PC-3 (cell line): ENCODE measurements at regions not wholly inside any gene's neighbourhood (a gene's known extent, or its start where the extent isn't known, plus 50 kb on each side); places are given as distances from the start of the nearest gene placed in this dataset.
"Not testable (repeated sequence)": the region's sequence is repeated elsewhere in the genome, so short reads cannot be mapped to it uniquely, and the experiment has no call there.

Experiments used
- EZH2 ChIP-seq: fragments of 300-600 bp; sonication (generic); IDR thresholded peaks from one replicate; pipeline ENCODE4 v1.6.1; 2017; ENCODE audit warnings: antibody characterized with exemption, mild to moderate bottlenecking, low read length; ENCODE audit not compliant: unreplicated experiment
- EZH2phosphoT487 ChIP-seq: fragments of 300-600 bp; sonication (generic); IDR thresholded peaks from 2 replicates; pipeline ENCODE4 v1.6.1; 2018; ENCODE audit warnings: mild to moderate bottlenecking, antibody characterized with exemption, low read length, borderline replicate concordance
- TF ChIP-seq, protein P1 (sequence below): fragments of 300-600 bp; sonication (generic); conservative IDR thresholded peaks from 2 replicates; pipeline ENCODE4 v1.5.1; 2017; ENCODE audit warnings: antibody characterized with exemption, low read depth, mild to moderate bottlenecking, low read length

DNA sequence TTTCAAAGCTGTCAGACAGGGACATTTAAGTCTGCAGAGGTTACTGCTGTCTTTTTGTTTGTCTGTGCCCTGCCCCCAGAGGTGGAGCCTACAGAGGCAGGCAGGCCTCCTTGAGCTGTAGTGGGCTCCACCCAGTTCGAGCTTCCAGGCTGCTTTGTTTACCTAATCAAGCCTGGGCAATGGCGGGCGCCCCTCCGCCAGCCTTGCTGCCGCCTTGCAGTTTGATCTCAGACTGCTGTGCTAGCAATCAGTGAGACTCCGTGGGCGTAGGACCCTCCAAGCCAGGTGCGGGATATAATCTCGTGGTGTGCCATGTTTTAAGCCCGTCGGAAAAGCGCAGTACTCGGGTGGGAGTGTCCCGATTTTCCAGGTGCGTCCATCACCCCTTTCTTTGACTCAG, 919.2 kb upstream of the ARRDC3 start:
- TF ChIP-seq EZH2phosphoT487, EZH2: not testable (repeated sequence)
- TF ChIP-seq, protein P1, sequence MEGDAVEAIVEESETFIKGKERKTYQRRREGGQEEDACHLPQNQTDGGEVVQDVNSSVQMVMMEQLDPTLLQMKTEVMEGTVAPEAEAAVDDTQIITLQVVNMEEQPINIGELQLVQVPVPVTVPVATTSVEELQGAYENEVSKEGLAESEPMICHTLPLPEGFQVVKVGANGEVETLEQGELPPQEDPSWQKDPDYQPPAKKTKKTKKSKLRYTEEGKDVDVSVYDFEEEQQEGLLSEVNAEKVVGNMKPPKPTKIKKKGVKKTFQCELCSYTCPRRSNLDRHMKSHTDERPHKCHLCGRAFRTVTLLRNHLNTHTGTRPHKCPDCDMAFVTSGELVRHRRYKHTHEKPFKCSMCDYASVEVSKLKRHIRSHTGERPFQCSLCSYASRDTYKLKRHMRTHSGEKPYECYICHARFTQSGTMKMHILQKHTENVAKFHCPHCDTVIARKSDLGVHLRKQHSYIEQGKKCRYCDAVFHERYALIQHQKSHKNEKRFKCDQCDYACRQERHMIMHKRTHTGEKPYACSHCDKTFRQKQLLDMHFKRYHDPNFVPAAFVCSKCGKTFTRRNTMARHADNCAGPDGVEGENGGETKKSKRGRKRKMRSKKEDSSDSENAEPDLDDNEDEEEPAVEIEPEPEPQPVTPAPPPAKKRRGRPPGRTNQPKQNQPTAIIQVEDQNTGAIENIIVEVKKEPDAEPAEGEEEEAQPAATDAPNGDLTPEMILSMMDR, result not testable (repeated sequence)
